Stimulated activated CD4-positive, alpha-beta T cell treated with anti-CD3 and anti-CD28 coated beads, Interleukin-1b, Interleukin-23, amount 100 ng/mL, for 24 hours (primary cell): ENCODE measurements at regions not wholly inside any gene's neighbourhood (a gene's known extent, or its start where the extent isn't known, plus 50 kb on each side); places are given as distances from the start of the nearest gene placed in this dataset.

Source experiments
- DNase-seq, 4 experiments: peaks; one replicate each; pipeline ENCODE4 v3.0.0-alpha.2; 2020; ENCODE audit warnings: low read depth in 4 of 4, low spot score in 1 of 4

- no peak for DNase-seq
Measured at GRCh38 chr1:24990136-24990535, 60.1 kb upstream of the RUNX3 start.

- DNase-seq: no peak
Measured at GRCh38 chr1:24989082-24989481, 59.0 kb upstream of the RUNX3 start.

- DNase-seq: no peak
Measured at GRCh38 chr1:24988558-24988912, 58.5 kb upstream of the RUNX3 start.

- no peak for DNase-seq
Measured at GRCh38 chr1:24987875-24988557, 57.9 kb upstream of the RUNX3 start.

GRCh38 chr1:24987424-24987823 lies 57.3 kb upstream of the RUNX3 start:
- no peak for DNase-seq

GRCh38 chr1:24986372-24986965 lies 56.4 kb upstream of the RUNX3 start:
- DNase-seq: no peak

- no peak for DNase-seq
Measured at GRCh38 chr1:24985737-24986136, 55.7 kb upstream of the RUNX3 start.

GRCh38 chr1:24984800-24985522 lies 54.9 kb upstream of the RUNX3 start:
- no peak for DNase-seq

- no peak for DNase-seq
Measured at GRCh38 chr1:24984300-24984699, 54.2 kb upstream of the RUNX3 start.

GRCh38 chr1:24983006-24983680 lies 53.1 kb upstream of the RUNX3 start:
- no peak for DNase-seq

- no peak for DNase-seq
Measured at GRCh38 chr1:24981631-24982005, 51.5 kb upstream of the RUNX3 start.

- DNase-seq: no peak
Measured at GRCh38 chr1:24980836-24981630, 51.0 kb upstream of the RUNX3 start.
